Left lung (tissue), 4 donors: ENCODE measurements at regions not wholly inside any gene's neighbourhood (a gene's known extent, or its start where the extent isn't known, plus 50 kb on each side); places are given as distances from the start of the nearest gene placed in this dataset.

Source experiments
- ATAC-seq: fragments of 200-7000 bp; cut with Tn5 transposase; one replicate; pipeline ENCODE4 v1.9.1; 2020; ENCODE audit warnings: moderate library complexity
- DNase-seq, 4 donors: peaks; one replicate each; pipeline ENCODE4 v3.0.0-alpha.2; 2013 to 2020
- H3K27ac ChIP-seq, 2 donors: fragments of 200-600 bp; sonication (generic) in 1 of 2; one replicate each; pipeline versions ENCODE4 v1.5.0 to v1.8.0; 2020 to 2021
- H3K27me3 ChIP-seq, 2 donors: fragments of 200-600 bp; sonication (generic) in 1 of 2; one replicate each; pipeline versions ENCODE4 v1.5.0 to v1.8.0; 2020 to 2021
- H3K36me3 ChIP-seq, 2 donors: fragments of 200-600 bp; sonication (generic) in 1 of 2; one replicate each; pipeline versions ENCODE4 v1.5.0 to v1.8.0; 2020 to 2021
- H3K4me1 ChIP-seq, 2 donors: fragments of 200-600 bp; one replicate each; pipeline ENCODE4 v1.8.0; 2021
- H3K4me3 ChIP-seq, 2 donors: fragments of 200-600 bp; sonication (generic) in 1 of 2; one replicate each; pipeline versions ENCODE4 v1.5.0 to v1.8.0; 2020 to 2021; ENCODE audit warnings: mild to moderate bottlenecking in 1 of 2
- H3K9me3 ChIP-seq, 2 donors: fragments of 200-600 bp; sonication (generic) in 1 of 2; one replicate each; pipeline versions ENCODE4 v1.5.0 to v1.8.0; 2020 to 2021
- CTCF ChIP-seq, 2 donors: fragments of 200-600 bp; sonication (generic) in 1 of 2; IDR thresholded peaks; one replicate each; pipeline versions ENCODE4 v1.5.0 to v1.8.0; 2021; ENCODE audit warnings: antibody characterized with exemption in 2 of 2
- intact Hi-C, 2 donors: fragments of 100-400 bp; cut with DNase I; formaldehyde crosslinking; loops; one replicate each; pipeline versions ENCODE4 v1.11.2 to v1.14.2; 2022
- donor health status: DM: no; HTN: yes; CAD: no.
- donor health status: DM: no; HTN: no; CAD: no.

- Histone ChIP-seq H3K27ac (no peak overlapping the region), H3K27me3 (no peaks in the 10 kb centered on the region), H3K4me1 (no peaks in the 10 kb centered on the region), H3K9me3 (no peaks in the 10 kb centered on the region), H3K4me3 (no peak overlapping the region), H3K36me3 (no peaks in the 10 kb centered on the region)
- intact Hi-C loops = no loop called here
- ATAC-seq (peak; percentile 49), DNase-seq (no peak)
- no peak for TF ChIP-seq CTCF (IDR thresholded peaks at IDR 0.05)
Measured at GRCh38 chr16:79535130-79535529, 65.4 kb downstream of the MAF start.

- H3K4me1 ChIP-seq = no peaks in the 10 kb centered on the region
- intact Hi-C loops = no loop called here
- DNase-seq = no peak
- no peak for TF ChIP-seq CTCF (IDR thresholded peaks at IDR 0.05)
- no peak overlapping the region for H3K27ac ChIP-seq
- H3K36me3 ChIP-seq = no peaks in the 10 kb centered on the region
- no peaks in the 10 kb centered on the region for H3K9me3 ChIP-seq
- H3K4me3 ChIP-seq = no peak overlapping the region
- no peaks in the 10 kb centered on the region for H3K27me3 ChIP-seq
- ATAC-seq = no peak
Measured at GRCh38 chr16:79534143-79534542, 66.4 kb downstream of the MAF start.

- ATAC-seq = no peak
- no peaks in the 10 kb centered on the region for H3K27me3 ChIP-seq
Measured at GRCh38 chr16:79533292-79533691, 67.2 kb downstream of the MAF start.

GRCh38 chr16:79532785-79533184, 67.8 kb downstream of the MAF start:
- TF ChIP-seq CTCF (IDR thresholded peaks at IDR 0.05) = no peak
- no peak overlapping the region for H3K27ac ChIP-seq
- no peaks in the 10 kb centered on the region for H3K27me3 ChIP-seq
- DNase-seq (no peak), ATAC-seq (no peak)
- no peak overlapping the region for H3K4me3 ChIP-seq
- intact Hi-C loops = no loop called here
- H3K36me3 ChIP-seq = no peaks in the 10 kb centered on the region
- H3K4me1 ChIP-seq = no peaks in the 10 kb centered on the region
- H3K9me3 ChIP-seq = no peaks in the 10 kb centered on the region

More at GRCh38 chr16:79533292-79533691, 67.2 kb downstream of the MAF start:
- intact Hi-C loops = no loop called here
- H3K4me1 ChIP-seq = no peaks in the 10 kb centered on the region
- no peaks in the 10 kb centered on the region for H3K9me3 ChIP-seq
- no peak for DNase-seq
- H3K4me3 ChIP-seq = no peak overlapping the region
- H3K27ac ChIP-seq = no peak overlapping the region
- TF ChIP-seq CTCF (IDR thresholded peaks at IDR 0.05) = no peak
- H3K36me3 ChIP-seq = no peaks in the 10 kb centered on the region

GRCh38 chr16:79532273-79532672, 68.3 kb downstream of the MAF start:
- H3K27ac ChIP-seq = no peak overlapping the region
- H3K4me3 ChIP-seq = no peak overlapping the region
- ATAC-seq = no peak
- DNase-seq = no peak
- H3K27me3 ChIP-seq = no peaks in the 10 kb centered on the region
- TF ChIP-seq CTCF (IDR thresholded peaks at IDR 0.05) = no peak
- no peaks in the 10 kb centered on the region for H3K36me3 ChIP-seq
- intact Hi-C loops = no loop called here
- no peaks in the 10 kb centered on the region for H3K4me1 ChIP-seq
- H3K9me3 ChIP-seq = no peaks in the 10 kb centered on the region
